ENCODE measurements at regions not wholly inside any gene's neighbourhood (a gene's known extent, or its start where the extent isn't known, plus 50 kb on each side); places are given as distances from the start of the nearest gene placed in this dataset.

DNA sequence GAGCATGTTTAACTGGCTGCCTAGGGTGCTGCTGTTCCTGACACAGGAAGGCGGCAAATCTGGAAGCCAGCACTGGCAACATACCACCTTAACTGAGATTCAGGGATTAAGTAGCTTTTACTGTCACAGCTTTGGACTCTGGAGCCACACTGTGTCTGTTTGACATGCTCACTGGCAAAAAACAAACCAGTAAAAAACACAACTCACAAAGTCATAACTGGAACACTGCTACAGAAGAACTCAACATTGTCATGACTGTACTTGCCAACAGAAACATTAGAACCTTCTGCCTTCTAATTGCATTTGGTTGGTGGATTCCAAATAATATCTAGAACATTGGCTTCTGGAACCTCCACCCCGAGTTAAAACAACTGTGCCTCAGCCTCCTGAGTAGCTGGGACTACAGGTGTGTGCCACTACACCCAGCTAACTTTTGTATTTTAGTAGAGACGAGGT is 117.6 kb downstream of the TTC6 start (continued):
- TF ChIP-seq SOX13 (IDR thresholded peaks at IDR 0.05), result no peak
- TF ChIP-seq SOX13 (CRISPR knock-in tag; conservative IDR thresholded peaks at IDR 0.05 in 1 of 2, IDR thresholded peaks at IDR 0.05 in 1 of 2), result 0 out of 4 replicates have a peak, but pooled peaks of 1 of the 2 experiments have one; percentile 18
- no peak for TF ChIP-seq RFXANK (CRISPR knock-in tag; IDR thresholded peaks at IDR 0.05)
- 0 out of 2 replicates have a peak, but pooled peaks have one; percentile 45 for TF ChIP-seq ZNF563 (CRISPR knock-in tag; IDR thresholded peaks at IDR 0.05)
- 0 out of 2 replicates have a peak, but pooled peaks have one; percentile 7 for TF ChIP-seq ZNF557 (CRISPR knock-in tag; IDR thresholded peaks at IDR 0.05)
- peak; percentile 10; the same call in 1 of the 2 replicates for TF ChIP-seq AHDC1 (CRISPR knock-in tag; IDR thresholded peaks at IDR 0.05; ENCODE audit: borderline replicate concordance)
- TF ChIP-seq SUZ12 (IDR thresholded peaks at IDR 0.05; ENCODE audit: low read depth, low read length), result no peak
- TF ChIP-seq, protein P1, sequence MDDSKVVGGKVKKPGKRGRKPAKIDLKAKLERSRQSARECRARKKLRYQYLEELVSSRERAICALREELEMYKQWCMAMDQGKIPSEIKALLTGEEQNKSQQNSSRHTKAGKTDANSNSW (CRISPR knock-in tag; IDR thresholded peaks at IDR 0.05; ENCODE audit: borderline replicate concordance), result 0 out of 2 replicates have a peak, but pooled peaks have one; percentile 38
- no peak for TF ChIP-seq ZNF432 (CRISPR knock-in tag; IDR thresholded peaks at IDR 0.05; ENCODE audit: borderline replicate concordance)
- TF ChIP-seq FOXC1 (CRISPR knock-in tag; IDR thresholded peaks at IDR 0.05; ENCODE audit: borderline replicate concordance), result 0 out of 2 replicates have a peak, but pooled peaks have one; percentile 19
- 0 out of 2 replicates have a peak, but pooled peaks have one; percentile 55 for TF ChIP-seq FUBP1 (CRISPR knock-in tag; IDR thresholded peaks at IDR 0.05; ENCODE audit: borderline replicate concordance)
- no peak for TF ChIP-seq HOXA3 (CRISPR knock-in tag; IDR thresholded peaks at IDR 0.05)
- no peak for TF ChIP-seq SRF (IDR thresholded peaks at IDR 0.05; ENCODE audit: low read depth, low read length)
- TF ChIP-seq ZFY (CRISPR knock-in tag; IDR thresholded peaks at IDR 0.05), result no peak
- TF ChIP-seq, protein P2, sequence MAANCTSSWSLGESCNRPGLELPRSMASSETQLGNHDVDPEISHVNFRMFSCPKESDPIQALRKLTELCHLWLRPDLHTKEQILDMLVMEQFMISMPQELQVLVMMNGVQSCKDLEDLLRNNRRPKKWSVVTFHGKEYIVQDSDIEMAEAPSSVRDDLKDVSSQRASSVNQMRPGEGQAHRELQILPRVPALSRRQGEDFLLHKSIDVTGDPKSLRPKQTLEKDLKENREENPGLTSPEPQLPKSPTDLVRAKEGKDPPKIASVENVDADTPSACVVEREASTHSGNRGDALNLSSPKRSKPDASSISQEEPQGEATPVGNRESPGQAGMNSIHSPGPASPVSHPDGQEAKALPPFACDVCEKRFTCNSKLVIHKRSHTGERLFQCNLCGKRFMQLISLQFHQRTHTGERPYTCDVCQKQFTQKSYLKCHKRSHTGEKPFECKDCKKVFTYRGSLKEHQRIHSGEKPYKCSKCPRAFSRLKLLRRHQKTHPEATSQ (CRISPR knock-in tag; IDR thresholded peaks at IDR 0.05; ENCODE audit: borderline replicate concordance), result 0 out of 2 replicates have a peak, but pooled peaks have one; percentile 10
- 0 out of 2 replicates have a peak, but pooled peaks have one; percentile 11 for TF ChIP-seq ZNF274 (CRISPR knock-in tag; IDR thresholded peaks at IDR 0.05)
- TF ChIP-seq ZNF446 (CRISPR knock-in tag; IDR thresholded peaks at IDR 0.05), result 0 out of 2 replicates have a peak, but pooled peaks have one; percentile 39
- TF ChIP-seq BCL3 (CRISPR knock-in tag; IDR thresholded peaks at IDR 0.05), result peak; percentile 60; the same call in 1 of the 2 replicates
- 0 out of 2 replicates have a peak, but pooled peaks have one; percentile 55 for TF ChIP-seq ZNF772 (CRISPR knock-in tag; IDR thresholded peaks at IDR 0.05)
- 0 out of 2 replicates have a peak, but pooled peaks have one; percentile 4 for TF ChIP-seq ZNF878 (CRISPR knock-in tag; IDR thresholded peaks at IDR 0.05)
